DMS114 treated with DMSO at 0.1 percent for 48 hours (cell line): ENCODE measurements at regions not wholly inside any gene's neighbourhood (a gene's known extent, or its start where the extent isn't known, plus 50 kb on each side); places are given as distances from the start of the nearest gene placed in this dataset.
"Not testable (repeated sequence)": the region's sequence is repeated elsewhere in the genome, so short reads cannot be mapped to it uniquely, and the experiment has no call there.

Experiments
- DNase-seq: peaks from one replicate; lab custom pipeline; 2025; ENCODE audit not compliant: unreplicated experiment; lab: John Stamatoyannopoulos, UW

GRCh38 chr18:30839056-30839561 lies 203.4 kb downstream of the DSC3 start:
- not testable (repeated sequence) for DNase-seq

GRCh38 chr18:30828700-30829099 lies 213.8 kb downstream of the DSC3 start:
- DNase-seq: no peak

GRCh38 chr18:30819619-30820018 lies 222.9 kb downstream of the DSC3 start:
- no peak for DNase-seq

GRCh38 chr18:30814446-30814845 lies 228.1 kb downstream of the DSC3 start:
- no peak for DNase-seq

GRCh38 chr18:30811580-30811979 lies 231.0 kb downstream of the DSC3 start:
- DNase-seq: no peak

GRCh38 chr18:30810580-30810979 lies 232.0 kb downstream of the DSC3 start:
- no peak for DNase-seq

GRCh38 chr18:30806823-30807222 lies 235.7 kb downstream of the DSC3 start:
- no peak for DNase-seq

GRCh38 chr18:30800800-30801199 lies 241.7 kb downstream of the DSC3 start:
- DNase-seq: no peak

GRCh38 chr18:30792051-30792450 lies 250.5 kb downstream of the DSC3 start:
- DNase-seq: no peak

GRCh38 chr18:30788411-30788991 lies 254.0 kb downstream of the DSC3 start:
- DNase-seq: not testable (repeated sequence)

- DNase-seq: no peak
Observed at GRCh38 chr18:30787410-30787809, 255.1 kb downstream of the DSC3 start.

GRCh38 chr18:30781601-30782000 lies 260.9 kb downstream of the DSC3 start:
- DNase-seq: no peak

- DNase-seq: no peak
Observed at GRCh38 chr18:30775629-30776028, 266.9 kb downstream of the DSC3 start.

GRCh38 chr18:30772170-30772569 lies 270.4 kb downstream of the DSC3 start:
- DNase-seq: not testable (repeated sequence)

GRCh38 chr18:30766053-30766452 lies 276.5 kb downstream of the DSC3 start:
- no peak for DNase-seq

GRCh38 chr18:30765247-30765646 lies 277.3 kb downstream of the DSC3 start:
- DNase-seq: no peak

GRCh38 chr18:30763902-30764350 lies 278.6 kb downstream of the DSC3 start:
- no peak for DNase-seq

- no peak for DNase-seq
Observed at GRCh38 chr18:30754846-30755245, 287.7 kb downstream of the DSC3 start.

GRCh38 chr18:30748541-30748940 lies 294.0 kb downstream of the DSC3 start:
- DNase-seq: no peak

- no peak for DNase-seq
Observed at GRCh38 chr18:30746224-30746623, 296.3 kb downstream of the DSC3 start.

GRCh38 chr18:30743033-30743432 lies 299.5 kb downstream of the DSC3 start:
- DNase-seq: no peak

GRCh38 chr18:30730915-30731314 lies 311.6 kb downstream of the DSC3 start:
- no peak for DNase-seq

GRCh38 chr18:30727849-30728248 lies 314.7 kb downstream of the DSC3 start:
- DNase-seq: no peak
